Type B pancreatic cell (in vitro differentiated cells): ENCODE measurements at regions not wholly inside any gene's neighbourhood (a gene's known extent, or its start where the extent isn't known, plus 50 kb on each side); places are given as distances from the start of the nearest gene placed in this dataset.
A peak's percentile ranks its signal among the peaks of the same experiment; 100 is the strongest.

Experiments
- DNase-seq: peaks from one replicate; pipeline ENCODE4 v3.0.0; 2021; ENCODE audit warnings: mixed read lengths; ENCODE audit not compliant: unreplicated experiment; ENCODE audit errors: extremely low spot score
- H3K27ac Mint-ChIP-seq: 2 replicates; pipeline ENCODE4 v1.8.0; 2021; ENCODE audit warnings: mild to moderate bottlenecking, mixed read lengths
- H3K27me3 Mint-ChIP-seq: 2 replicates; pipeline ENCODE4 v1.8.0; 2021; ENCODE audit warnings: mixed read lengths
- H3K36me3 Mint-ChIP-seq: 2 replicates; pipeline ENCODE4 v1.8.0; 2021; ENCODE audit warnings: mixed read lengths
- H3K4me1 Mint-ChIP-seq: one replicate; pipeline ENCODE4 v1.8.0; 2021; ENCODE audit warnings: mixed read lengths; ENCODE audit not compliant: unreplicated experiment
- H3K4me3 Mint-ChIP-seq: 2 replicates; pipeline ENCODE4 v1.8.0; 2021; ENCODE audit warnings: mild to moderate bottlenecking, mixed read lengths
- H3K9me3 Mint-ChIP-seq: 2 replicates; pipeline ENCODE4 v1.8.0; 2021; ENCODE audit warnings: mixed read lengths
- TF ChIP-seq, protein P1 (sequence below): fragments of 200-600 bp; sonication (generic); conservative IDR thresholded peaks from 2 replicates; pipeline ENCODE4 v1.5.0; 2021; ENCODE audit warnings: antibody characterized with exemption, mild to moderate bottlenecking

DNA sequence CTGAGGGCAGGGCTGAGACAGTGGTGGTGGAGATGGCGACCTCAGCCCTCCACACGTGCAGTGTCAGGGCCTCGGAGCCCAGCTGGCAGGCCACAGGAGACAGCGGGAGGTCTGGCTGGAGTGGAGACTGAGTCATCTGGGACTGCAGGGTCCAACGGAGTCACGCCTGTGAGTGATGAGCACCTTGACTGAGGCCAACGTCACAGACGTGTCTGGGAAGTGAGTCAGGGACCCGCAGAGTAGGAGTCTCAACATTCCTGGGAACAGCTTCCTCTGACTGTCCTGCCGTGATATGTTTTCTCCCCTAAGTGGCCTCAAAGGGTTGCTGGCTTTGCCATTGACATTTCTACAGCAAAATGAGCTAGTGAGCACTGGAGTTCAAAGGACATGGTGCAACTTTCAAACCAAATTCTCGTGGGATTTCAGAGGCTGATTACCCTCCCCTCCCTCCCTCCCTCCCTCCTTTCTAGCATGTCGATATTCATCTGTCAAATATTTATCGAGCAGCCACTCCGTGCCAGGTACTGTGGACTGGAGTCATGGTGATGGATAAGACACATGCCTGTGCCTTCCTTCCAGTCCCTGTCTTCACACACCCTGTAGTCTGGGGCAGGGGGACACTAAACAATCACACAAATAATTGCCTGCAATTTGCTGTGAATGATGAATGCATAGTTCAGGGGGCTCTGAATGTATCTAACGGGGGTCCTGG is 53.3 kb upstream of the AMOTL2 start:
- H3K4me1 Mint-ChIP-seq = peaks cover 4% of the 10 kb centered on the region
- H3K9me3 Mint-ChIP-seq = no peaks in the 10 kb centered on the region
- H3K4me3 Mint-ChIP-seq = no peak overlapping the region
- DNase-seq = no peak
- H3K27ac Mint-ChIP-seq = peak overlapping the region; percentile 21
- peaks cover 9% of the 10 kb centered on the region for H3K27me3 Mint-ChIP-seq
- TF ChIP-seq, protein P1, sequence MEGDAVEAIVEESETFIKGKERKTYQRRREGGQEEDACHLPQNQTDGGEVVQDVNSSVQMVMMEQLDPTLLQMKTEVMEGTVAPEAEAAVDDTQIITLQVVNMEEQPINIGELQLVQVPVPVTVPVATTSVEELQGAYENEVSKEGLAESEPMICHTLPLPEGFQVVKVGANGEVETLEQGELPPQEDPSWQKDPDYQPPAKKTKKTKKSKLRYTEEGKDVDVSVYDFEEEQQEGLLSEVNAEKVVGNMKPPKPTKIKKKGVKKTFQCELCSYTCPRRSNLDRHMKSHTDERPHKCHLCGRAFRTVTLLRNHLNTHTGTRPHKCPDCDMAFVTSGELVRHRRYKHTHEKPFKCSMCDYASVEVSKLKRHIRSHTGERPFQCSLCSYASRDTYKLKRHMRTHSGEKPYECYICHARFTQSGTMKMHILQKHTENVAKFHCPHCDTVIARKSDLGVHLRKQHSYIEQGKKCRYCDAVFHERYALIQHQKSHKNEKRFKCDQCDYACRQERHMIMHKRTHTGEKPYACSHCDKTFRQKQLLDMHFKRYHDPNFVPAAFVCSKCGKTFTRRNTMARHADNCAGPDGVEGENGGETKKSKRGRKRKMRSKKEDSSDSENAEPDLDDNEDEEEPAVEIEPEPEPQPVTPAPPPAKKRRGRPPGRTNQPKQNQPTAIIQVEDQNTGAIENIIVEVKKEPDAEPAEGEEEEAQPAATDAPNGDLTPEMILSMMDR = no peak
- no peaks in the 10 kb centered on the region for H3K36me3 Mint-ChIP-seq

DNA sequence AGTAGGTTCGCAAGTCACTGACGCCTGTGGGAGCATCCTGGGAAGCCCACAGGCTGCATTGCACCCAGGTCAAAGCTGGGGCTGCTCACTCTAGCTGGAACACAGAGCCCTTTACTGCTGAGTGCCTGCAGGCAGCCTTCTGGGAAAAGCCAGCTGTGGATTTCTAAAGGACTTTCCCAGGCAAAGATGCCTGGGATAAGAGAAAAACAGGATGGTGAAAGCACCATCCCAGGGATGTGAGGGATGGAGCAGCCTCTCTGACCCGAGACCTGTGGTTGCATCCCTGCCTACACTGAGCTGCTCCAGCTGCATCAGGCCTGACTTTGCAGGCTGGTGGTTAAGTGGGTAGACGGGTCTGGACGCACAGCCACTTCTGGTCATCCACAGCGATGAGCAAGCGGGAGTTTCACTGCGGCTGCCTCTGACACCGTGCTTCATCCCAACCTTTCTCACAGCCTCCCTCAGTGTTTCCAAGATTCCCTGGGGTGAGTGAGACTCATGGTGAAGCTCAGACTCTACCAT is 52.5 kb upstream of the AMOTL2 start:
- TF ChIP-seq, protein P1 = no peak
- H3K27ac Mint-ChIP-seq = peak overlapping the region; percentile 21
- H3K4me1 Mint-ChIP-seq = peaks cover 4% of the 10 kb centered on the region
- peaks cover 4% of the 10 kb centered on the region for H3K9me3 Mint-ChIP-seq
- DNase-seq = no peak
- H3K36me3 Mint-ChIP-seq = no peaks in the 10 kb centered on the region
- H3K4me3 Mint-ChIP-seq = no peak overlapping the region
- peaks cover 9% of the 10 kb centered on the region for H3K27me3 Mint-ChIP-seq

DNA sequence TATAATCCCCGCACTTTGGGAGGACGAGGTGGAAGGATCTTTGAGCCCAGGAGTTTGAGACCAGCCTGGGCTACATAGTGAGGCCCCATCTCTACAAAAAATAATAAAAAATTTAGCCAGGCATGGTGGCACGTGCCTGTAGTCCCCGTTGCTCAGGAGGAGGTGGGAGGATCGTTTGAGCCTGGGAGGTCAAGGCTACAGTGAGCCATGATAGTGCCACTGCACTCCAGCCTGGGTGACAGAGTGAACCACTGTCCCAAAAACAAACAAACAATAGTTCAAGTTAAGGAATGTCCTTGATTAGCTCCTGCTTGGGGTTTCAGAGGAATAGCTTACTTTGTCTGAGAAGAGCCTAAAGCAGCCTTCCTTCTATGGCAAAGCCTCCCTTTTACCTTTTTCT is 51.7 kb upstream of the AMOTL2 start:
- Mint-ChIP-seq H3K27me3 (peaks cover 9% of the 10 kb centered on the region), H3K4me3 (no peak overlapping the region), H3K9me3 (peaks cover 4% of the 10 kb centered on the region), H3K4me1 (peaks cover 4% of the 10 kb centered on the region), H3K27ac (no peak overlapping the region), H3K36me3 (no peaks in the 10 kb centered on the region)
- DNase-seq = no peak
- TF ChIP-seq, protein P1 = no peak
